Hepatocyte (in vitro differentiated cells): ENCODE measurements at regions not wholly inside any gene's neighbourhood (a gene's known extent, or its start where the extent isn't known, plus 50 kb on each side); places are given as distances from the start of the nearest gene placed in this dataset.

Source experiments
- DNase-seq: peaks from one replicate; pipeline ENCODE4 v3.0.0-alpha.2; 2016; ENCODE audit warnings: low spot score
- H2AFZ ChIP-seq: fragments of 200-600 bp; sonication (generic); 2 replicates; pipeline ENCODE4 v1.6.0; 2016; ENCODE audit warnings: antibody characterized with exemption, mild to moderate bottlenecking
- H3K27ac ChIP-seq: fragments of 200-600 bp; sonication (generic); 2 replicates; pipeline ENCODE4 v1.5.1; 2016; ENCODE audit warnings: mild to moderate bottlenecking
- H3K27me3 ChIP-seq: fragments of 200-600 bp; sonication (generic); 2 replicates; pipeline ENCODE4 v1.6.1; 2016
- H3K36me3 ChIP-seq: fragments of 200-600 bp; sonication (generic); replicated peaks from 2 replicates; pipeline ENCODE4 v1.5.1; 2016; ENCODE audit warnings: low read depth; ENCODE audit not compliant: insufficient read depth
- H3K4me1 ChIP-seq: fragments of 200-600 bp; sonication (generic); 2 replicates; pipeline ENCODE4 v1.5.1; 2016; ENCODE audit warnings: mild to moderate bottlenecking, moderate library complexity; ENCODE audit not compliant: insufficient read depth
- H3K4me2 ChIP-seq: fragments of 200-600 bp; sonication (generic); 2 replicates; pipeline ENCODE4 v1.6.0; 2016
- H3K4me3 ChIP-seq: fragments of 200-600 bp; sonication (generic); 2 replicates; pipeline ENCODE4 v1.5.1; 2016; ENCODE audit warnings: mild to moderate bottlenecking
- H3K79me2 ChIP-seq: fragments of 200-600 bp; sonication (generic); 2 replicates; pipeline ENCODE4 v1.6.0; 2017; ENCODE audit warnings: mild to moderate bottlenecking
- H3K9me2 ChIP-seq: fragments of 200-600 bp; sonication (generic); replicated peaks from 2 replicates; pipeline ENCODE4 v1.6.0; 2017; ENCODE audit warnings: mild to moderate bottlenecking; ENCODE audit not compliant: insufficient read depth
- H3K9me3 ChIP-seq: fragments of 200-600 bp; sonication (generic); 2 replicates; pipeline ENCODE4 v1.5.1; 2016; ENCODE audit warnings: low read depth, mild to moderate bottlenecking
- H4K20me1 ChIP-seq: fragments of 200-600 bp; sonication (generic); 2 replicates; pipeline ENCODE4 v1.6.0; 2016; ENCODE audit warnings: mild to moderate bottlenecking; ENCODE audit not compliant: insufficient read depth, poor library complexity, severe bottlenecking
- EZH2 ChIP-seq: fragments of 200-600 bp; sonication (generic); IDR thresholded peaks from 2 replicates; pipeline ENCODE4 v1.6.1; 2016; ENCODE audit warnings: antibody characterized with exemption, mild to moderate bottlenecking, borderline replicate concordance
- EZH2phosphoT487 ChIP-seq: fragments of 200-600 bp; sonication (generic); IDR thresholded peaks from one replicate; pipeline ENCODE4 v1.6.1; 2018; ENCODE audit warnings: antibody characterized with exemption, mild to moderate bottlenecking, low read depth, moderate library complexity; ENCODE audit not compliant: unreplicated experiment, severe bottlenecking
- WGBS: methylation state at CpG from one replicate; pipeline ENCODE4 v1.1.6; 2016; ENCODE audit warnings: low lambda C conversion rate; ENCODE audit errors: missing lambda C conversion rate; 5-methylcytosine and 5-hydroxymethylcytosine counted together
- TF ChIP-seq, protein P1 (sequence below): fragments of 200-600 bp; sonication (generic); IDR thresholded peaks from 2 replicates; pipeline ENCODE4 v1.5.1; 2016; ENCODE audit warnings: antibody characterized with exemption, mild to moderate bottlenecking; ENCODE audit not compliant: poor library complexity

DNA sequence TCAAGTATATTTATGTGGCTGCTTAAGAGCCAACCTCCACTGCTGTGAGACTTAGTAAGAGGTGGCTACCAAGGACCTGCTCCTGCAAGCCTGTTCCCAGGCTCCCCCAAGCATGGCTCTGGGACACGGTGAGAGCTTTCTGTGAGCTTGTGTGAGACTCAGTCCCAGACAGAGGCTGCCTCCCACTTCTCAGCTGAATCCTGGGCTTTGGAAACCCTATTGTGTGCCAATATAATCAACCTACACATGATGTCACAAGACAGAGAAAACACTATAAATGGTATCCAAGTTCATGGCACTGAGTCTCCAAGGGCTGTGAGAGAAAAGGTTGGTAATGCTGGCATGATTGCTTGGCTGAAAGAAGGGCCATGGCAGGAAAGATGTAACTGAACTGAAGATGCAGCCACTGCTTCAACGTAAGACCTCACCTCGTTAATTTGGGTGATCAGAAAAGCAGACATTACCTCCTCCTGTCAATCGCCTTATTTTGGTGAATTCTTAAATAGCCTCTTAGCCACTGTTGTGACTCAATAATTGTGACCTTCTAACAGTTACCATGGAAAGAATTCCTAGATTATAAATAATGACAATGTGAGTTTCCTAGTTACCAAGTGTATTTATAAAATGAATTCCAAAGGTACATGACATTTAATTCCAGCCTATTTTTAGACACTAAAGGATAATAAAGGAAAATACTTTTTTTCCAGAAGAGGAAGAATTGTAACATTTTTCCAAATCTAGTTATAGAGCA, 332.0 kb downstream of the IRS2 start:
- WGBS = 85% methylated on average over 4 of the region's 4 CpGs
- TF ChIP-seq EZH2 = no peak
- no peak for TF ChIP-seq EZH2phosphoT487
- TF ChIP-seq, protein P1, sequence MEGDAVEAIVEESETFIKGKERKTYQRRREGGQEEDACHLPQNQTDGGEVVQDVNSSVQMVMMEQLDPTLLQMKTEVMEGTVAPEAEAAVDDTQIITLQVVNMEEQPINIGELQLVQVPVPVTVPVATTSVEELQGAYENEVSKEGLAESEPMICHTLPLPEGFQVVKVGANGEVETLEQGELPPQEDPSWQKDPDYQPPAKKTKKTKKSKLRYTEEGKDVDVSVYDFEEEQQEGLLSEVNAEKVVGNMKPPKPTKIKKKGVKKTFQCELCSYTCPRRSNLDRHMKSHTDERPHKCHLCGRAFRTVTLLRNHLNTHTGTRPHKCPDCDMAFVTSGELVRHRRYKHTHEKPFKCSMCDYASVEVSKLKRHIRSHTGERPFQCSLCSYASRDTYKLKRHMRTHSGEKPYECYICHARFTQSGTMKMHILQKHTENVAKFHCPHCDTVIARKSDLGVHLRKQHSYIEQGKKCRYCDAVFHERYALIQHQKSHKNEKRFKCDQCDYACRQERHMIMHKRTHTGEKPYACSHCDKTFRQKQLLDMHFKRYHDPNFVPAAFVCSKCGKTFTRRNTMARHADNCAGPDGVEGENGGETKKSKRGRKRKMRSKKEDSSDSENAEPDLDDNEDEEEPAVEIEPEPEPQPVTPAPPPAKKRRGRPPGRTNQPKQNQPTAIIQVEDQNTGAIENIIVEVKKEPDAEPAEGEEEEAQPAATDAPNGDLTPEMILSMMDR = no peak

DNA sequence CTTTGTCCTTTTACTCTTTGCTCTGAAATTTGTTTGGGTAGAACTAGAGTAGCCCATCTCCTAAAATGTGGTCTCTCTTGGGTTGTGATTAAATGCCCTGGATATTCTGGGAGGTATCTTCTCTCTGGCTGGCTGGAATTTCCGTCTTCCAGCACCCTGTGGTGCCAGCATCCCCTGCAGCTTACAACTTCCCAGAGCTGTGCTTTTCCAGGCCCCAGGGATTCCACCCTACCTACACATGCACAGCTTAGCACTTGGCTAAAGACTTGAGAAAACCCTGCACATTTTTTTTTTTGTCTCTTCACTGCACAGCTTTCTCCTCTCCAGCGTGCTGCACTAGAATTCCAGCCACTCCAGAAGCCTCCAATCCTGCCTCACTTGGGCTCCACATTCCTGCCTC, 334.7 kb downstream of the IRS2 start:
- Histone ChIP-seq H4K20me1 (no peaks in the 10 kb centered on the region), H3K4me3 (no peak overlapping the region), H3K36me3 (no peaks in the 10 kb centered on the region), H3K4me2 (no peak overlapping the region), H3K9me3 (no peaks in the 10 kb centered on the region), H2AFZ (no peak overlapping the region), H3K27me3 (no peaks in the 10 kb centered on the region), H3K79me2 (no peaks in the 10 kb centered on the region), H3K9me2 (no peaks in the 10 kb centered on the region), H3K4me1 (no peaks in the 10 kb centered on the region), H3K27ac (no peak overlapping the region)
- WGBS = 92% methylated on average over 2 of the region's 2 CpGs
- TF ChIP-seq EZH2phosphoT487 = no peak
- TF ChIP-seq EZH2 = no peak
- TF ChIP-seq, protein P1 = no peak
- no peak for DNase-seq

More for the DNA sequence above, 332.0 kb downstream of the IRS2 start:
- Histone ChIP-seq H3K9me2 (no peaks in the 10 kb centered on the region), H3K36me3 (no peaks in the 10 kb centered on the region), H3K27ac (no peak overlapping the region), H3K27me3 (no peaks in the 10 kb centered on the region), H3K4me2 (no peak overlapping the region), H3K79me2 (no peaks in the 10 kb centered on the region), H3K9me3 (no peaks in the 10 kb centered on the region), H4K20me1 (no peaks in the 10 kb centered on the region), H2AFZ (no peak overlapping the region), H3K4me1 (no peaks in the 10 kb centered on the region), H3K4me3 (no peak overlapping the region)
- no peak for DNase-seq

DNA sequence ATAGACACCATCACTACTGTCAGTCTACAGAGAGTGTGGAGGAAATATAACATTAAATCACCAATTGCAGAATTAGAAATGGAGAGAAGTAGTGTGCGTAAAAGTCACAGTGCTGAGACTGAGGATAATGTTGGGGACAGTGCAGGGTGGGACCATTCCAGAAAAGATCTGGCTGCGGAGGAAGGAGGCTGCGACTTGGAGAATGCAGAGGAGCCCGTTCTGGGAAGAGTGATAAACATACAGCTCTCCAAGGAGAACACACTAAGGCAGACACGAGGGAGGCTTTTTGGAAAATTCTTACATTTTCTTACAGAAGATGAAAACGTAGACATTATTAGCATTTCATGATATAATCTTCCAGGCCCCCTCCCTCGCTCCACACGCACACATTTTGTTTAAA, 337.8 kb downstream of the IRS2 start:
- no peaks in the 10 kb centered on the region for H3K9me3 ChIP-seq
- H3K4me2 ChIP-seq = no peak overlapping the region
- no peak overlapping the region for H2AFZ ChIP-seq
- H3K36me3 ChIP-seq = no peaks in the 10 kb centered on the region
- DNase-seq = no peak
- no peaks in the 10 kb centered on the region for H3K79me2 ChIP-seq
- 97% methylated on average over 8 of the region's 8 CpGs for WGBS
- H4K20me1 ChIP-seq = no peaks in the 10 kb centered on the region
- no peaks in the 10 kb centered on the region for H3K27me3 ChIP-seq
- no peaks in the 10 kb centered on the region for H3K9me2 ChIP-seq
- no peaks in the 10 kb centered on the region for H3K4me1 ChIP-seq
- H3K27ac ChIP-seq = no peak overlapping the region
- TF ChIP-seq, protein P1 = no peak
- TF ChIP-seq EZH2phosphoT487 (no peak), EZH2 (no peak)
- no peak overlapping the region for H3K4me3 ChIP-seq
